ENCODE measurements at regions not wholly inside any gene's neighbourhood (a gene's known extent, or its start where the extent isn't known, plus 50 kb on each side); places are given as distances from the start of the nearest gene placed in this dataset.

- Histone ChIP-seq H3K4me1 (ENCODE audit: control insufficient read depth, low read length) (no peaks in the 10 kb centered on the region), H3K4me3 (ENCODE audit: low read length) (no peak overlapping the region), H3F3A (ENCODE audit: control insufficient read depth, insufficient read depth) (no peaks in the 10 kb centered on the region), H3K9me2 (replicated peaks; ENCODE audit: control insufficient read depth, low read length) (no peaks in the 10 kb centered on the region), H3K36me3 (ENCODE audit: control insufficient read depth, low read length) (no peaks in the 10 kb centered on the region), H3K27me3 (ENCODE audit: control insufficient read depth, low read length) (peaks cover 6% of the 10 kb centered on the region), H3K9me3 (ENCODE audit: control insufficient read depth, insufficient read depth, low read length) (no peaks in the 10 kb centered on the region), H4K20me1 (ENCODE audit: control insufficient read depth, insufficient read depth, low read depth, low read length) (no peaks in the 10 kb centered on the region), H3K79me2 (ENCODE audit: control insufficient read depth, low read length) (no peaks in the 10 kb centered on the region), H3K4me2 (ENCODE audit: low read length) (no peak overlapping the region), H3K27ac (ENCODE audit: low read depth, low read length) (no peak overlapping the region)
- TF ChIP-seq EZH2phosphoT487 (IDR thresholded peaks at IDR 0.05; ENCODE audit: borderline replicate concordance, low read length), result no peak
- no peak for TF ChIP-seq CTCF (IDR thresholded peaks at IDR 0.05; ENCODE audit: low read depth, low read length, poor library complexity, severe bottlenecking)
Measured at GRCh38 chr22:48806227-48806781, 1021.4 kb downstream of the BRD1 start.

DNA sequence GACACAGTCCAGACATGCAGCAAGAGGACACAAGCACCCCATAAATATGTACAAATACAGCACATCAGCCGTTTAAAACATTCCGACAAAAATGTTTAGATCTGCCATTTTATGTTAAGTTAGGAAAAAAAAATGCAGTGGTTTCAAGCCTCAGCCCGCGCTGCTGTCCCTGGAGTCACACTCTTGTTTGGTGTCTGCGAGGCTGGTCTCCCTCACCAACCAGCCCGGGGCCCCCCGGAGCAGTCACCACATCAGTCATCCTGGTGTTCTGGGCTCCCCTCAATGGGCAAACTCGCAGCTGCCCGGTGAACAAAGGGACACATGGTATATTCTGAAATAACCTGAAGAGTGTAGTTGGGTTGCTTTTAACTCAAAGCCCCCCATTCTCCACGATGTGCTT is 1022.2 kb downstream of the BRD1 start:
- Histone ChIP-seq H3F3A (ENCODE audit: control insufficient read depth, insufficient read depth) (no peaks in the 10 kb centered on the region), H3K36me3 (ENCODE audit: control insufficient read depth, low read length) (no peaks in the 10 kb centered on the region), H3K4me1 (ENCODE audit: control insufficient read depth, low read length) (no peaks in the 10 kb centered on the region), H3K79me2 (ENCODE audit: control insufficient read depth, low read length) (no peaks in the 10 kb centered on the region), H3K9me3 (ENCODE audit: control insufficient read depth, insufficient read depth, low read length) (no peaks in the 10 kb centered on the region), H4K20me1 (ENCODE audit: control insufficient read depth, insufficient read depth, low read depth, low read length) (no peaks in the 10 kb centered on the region), H3K9me2 (replicated peaks; ENCODE audit: control insufficient read depth, low read length) (no peaks in the 10 kb centered on the region), H3K4me2 (ENCODE audit: low read length) (no peak overlapping the region), H3K4me3 (ENCODE audit: low read length) (no peak overlapping the region), H3K27me3 (ENCODE audit: control insufficient read depth, low read length) (peaks cover 6% of the 10 kb centered on the region), H3K27ac (ENCODE audit: low read depth, low read length) (no peak overlapping the region)
- TF ChIP-seq EZH2phosphoT487 (IDR thresholded peaks at IDR 0.05; ENCODE audit: borderline replicate concordance, low read length) (no peak), CTCF (IDR thresholded peaks at IDR 0.05; ENCODE audit: low read depth, low read length, poor library complexity, severe bottlenecking) (no peak)

- H3K27ac ChIP-seq (ENCODE audit: low read depth, low read length), result no peak overlapping the region
- TF ChIP-seq CTCF (IDR thresholded peaks at IDR 0.05; ENCODE audit: low read depth, low read length, poor library complexity, severe bottlenecking) (no peak), EZH2phosphoT487 (IDR thresholded peaks at IDR 0.05; ENCODE audit: borderline replicate concordance, low read length) (no peak)
- H3K27me3 ChIP-seq (ENCODE audit: control insufficient read depth, low read length), result peaks cover 1% of the 10 kb centered on the region
- H4K20me1 ChIP-seq (ENCODE audit: control insufficient read depth, insufficient read depth, low read depth, low read length), result no peaks in the 10 kb centered on the region
- no peak overlapping the region for H3K4me3 ChIP-seq (ENCODE audit: low read length)
- no peaks in the 10 kb centered on the region for H3K4me1 ChIP-seq (ENCODE audit: control insufficient read depth, low read length)
- no peak overlapping the region for H3K4me2 ChIP-seq (ENCODE audit: low read length)
- no peaks in the 10 kb centered on the region for H3K36me3 ChIP-seq (ENCODE audit: control insufficient read depth, low read length)
- H3K9me2 ChIP-seq (replicated peaks; ENCODE audit: control insufficient read depth, low read length), result no peaks in the 10 kb centered on the region
- no peaks in the 10 kb centered on the region for H3K79me2 ChIP-seq (ENCODE audit: control insufficient read depth, low read length)
- H3K9me3 ChIP-seq (ENCODE audit: control insufficient read depth, insufficient read depth, low read length), result no peaks in the 10 kb centered on the region
- no peaks in the 10 kb centered on the region for H3F3A ChIP-seq (ENCODE audit: control insufficient read depth, insufficient read depth)
Measured at GRCh38 chr22:48804811-48805301, 1022.8 kb downstream of the BRD1 start.
